NCI-H82 (cell line): ENCODE measurements at regions not wholly inside any gene's neighbourhood (a gene's known extent, or its start where the extent isn't known, plus 50 kb on each side); places are given as distances from the start of the nearest gene placed in this dataset.
"Not testable (repeated sequence)": the region's sequence is repeated elsewhere in the genome, so short reads cannot be mapped to it uniquely, and the experiment has no call there.

Experiments used
- DNase-seq: peaks from one replicate; lab custom pipeline; 2025; lab: John Stamatoyannopoulos, UW

DNA sequence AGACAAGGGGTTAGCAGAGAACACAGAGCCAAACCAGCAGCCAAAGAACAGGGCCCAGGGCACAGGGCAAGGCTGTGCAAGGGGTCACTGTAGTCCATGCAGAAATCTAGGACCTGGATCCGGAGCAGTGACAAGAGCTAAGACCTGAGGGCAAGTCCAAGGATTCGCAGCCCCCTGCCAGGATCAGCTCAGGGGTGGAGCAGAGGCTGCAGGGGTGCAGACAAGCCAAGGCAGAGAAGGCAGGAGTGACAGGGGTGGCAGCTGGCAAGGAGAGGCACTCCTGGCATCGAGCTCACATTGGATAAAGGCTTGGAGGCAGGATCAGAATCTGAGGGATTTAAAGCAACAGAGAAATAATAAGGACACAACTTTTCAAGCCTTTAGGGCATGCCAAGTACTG, 80.7 kb upstream of the NANOS1 start:
- peak; percentile 51 for DNase-seq

DNA sequence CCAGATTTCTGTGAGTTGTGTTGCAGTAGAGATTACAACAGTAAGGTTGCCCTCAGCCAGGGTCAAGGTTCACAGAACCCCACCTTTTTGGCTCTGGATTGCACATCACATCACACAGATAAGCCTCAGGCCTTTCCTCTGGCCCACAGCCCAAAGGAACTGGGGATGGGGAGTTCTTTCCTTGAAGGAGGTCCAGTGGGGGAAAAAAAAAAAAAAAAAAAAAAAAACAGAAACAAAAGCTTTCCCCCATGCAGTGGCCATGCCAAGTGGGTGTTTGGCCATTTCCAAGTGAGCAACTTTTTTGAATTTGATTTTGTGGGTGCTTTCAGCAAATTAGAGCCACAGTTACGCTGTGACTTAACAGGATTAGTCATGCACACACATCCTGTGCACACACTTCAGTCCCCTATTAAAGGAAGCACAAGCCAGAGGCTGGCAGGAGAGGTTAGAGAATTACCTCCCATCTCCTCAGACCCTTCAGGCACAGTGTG, 79.3 kb upstream of the NANOS1 start:
- DNase-seq: peak; percentile 51

DNA sequence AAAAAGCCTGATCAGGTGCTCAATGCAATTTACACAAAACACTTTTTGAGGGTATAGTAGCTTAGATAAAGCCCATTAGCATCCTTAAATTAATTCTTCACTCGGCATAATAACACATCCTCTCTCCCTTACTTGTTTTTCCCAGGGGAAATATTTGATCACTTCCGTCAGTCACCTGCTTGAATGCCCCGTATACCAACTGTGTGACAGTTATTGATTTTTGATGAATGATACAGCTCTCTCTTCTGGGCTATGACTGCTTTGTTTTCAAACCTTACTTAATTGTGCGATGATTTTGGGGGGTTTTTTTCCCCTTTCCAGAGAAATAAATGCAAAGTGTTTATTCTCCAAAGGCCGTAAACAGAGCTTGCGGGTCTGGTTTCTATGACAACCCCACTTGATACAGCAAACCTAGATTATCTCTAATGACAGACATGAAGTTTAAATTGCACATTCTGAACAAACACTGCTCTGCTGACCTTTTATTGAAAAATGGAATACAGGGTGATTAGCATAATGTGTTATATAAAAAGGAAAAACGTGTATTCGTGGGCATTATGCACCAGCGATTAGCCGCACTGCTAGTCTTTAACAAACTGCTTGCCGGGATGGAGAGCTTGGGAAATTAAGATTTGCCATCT, 78.4 kb upstream of the NANOS1 start:
- no peak for DNase-seq

DNA sequence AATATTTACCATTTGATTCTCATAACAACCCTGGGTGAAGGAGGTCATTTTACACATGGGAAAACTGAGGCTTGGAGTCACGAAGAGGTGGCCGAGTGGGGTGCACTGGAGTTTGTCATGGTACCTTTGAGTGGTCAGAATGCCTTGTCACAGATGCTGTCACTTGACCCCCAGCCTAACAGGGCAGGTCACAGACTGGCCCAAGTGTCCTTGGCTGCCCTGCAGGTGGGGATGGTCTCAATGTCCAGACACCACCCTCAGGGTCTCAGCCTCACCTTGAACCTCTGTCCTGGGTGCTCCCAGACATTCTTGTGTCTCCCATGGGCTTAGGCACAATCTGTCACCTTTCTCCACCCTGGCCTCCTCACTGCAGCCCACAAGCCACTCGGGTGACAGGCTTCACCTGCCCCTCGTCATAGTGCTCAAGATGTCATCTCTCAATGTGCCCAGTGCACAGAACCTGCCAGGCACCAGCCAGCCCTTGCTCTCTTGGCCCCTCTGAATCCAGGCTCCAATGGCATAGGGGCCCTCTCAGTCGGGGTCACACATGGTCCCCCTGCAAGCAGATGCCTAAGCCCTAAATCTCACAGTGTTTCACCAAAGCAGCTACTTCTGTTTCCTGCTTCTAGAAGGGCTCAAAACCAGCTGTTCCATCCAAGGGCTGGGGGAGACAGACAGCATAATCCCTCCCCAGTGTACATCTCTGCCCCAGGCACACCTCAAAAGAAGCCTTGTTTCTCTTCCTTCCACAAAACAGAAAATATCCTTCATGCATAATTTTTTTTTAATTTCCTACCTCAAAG, 76.8 kb upstream of the NANOS1 start:
- DNase-seq: peak; percentile 38

GRCh38 chr10:118953598-118954393, 75.7 kb upstream of the NANOS1 start:
- no peak for DNase-seq

DNA sequence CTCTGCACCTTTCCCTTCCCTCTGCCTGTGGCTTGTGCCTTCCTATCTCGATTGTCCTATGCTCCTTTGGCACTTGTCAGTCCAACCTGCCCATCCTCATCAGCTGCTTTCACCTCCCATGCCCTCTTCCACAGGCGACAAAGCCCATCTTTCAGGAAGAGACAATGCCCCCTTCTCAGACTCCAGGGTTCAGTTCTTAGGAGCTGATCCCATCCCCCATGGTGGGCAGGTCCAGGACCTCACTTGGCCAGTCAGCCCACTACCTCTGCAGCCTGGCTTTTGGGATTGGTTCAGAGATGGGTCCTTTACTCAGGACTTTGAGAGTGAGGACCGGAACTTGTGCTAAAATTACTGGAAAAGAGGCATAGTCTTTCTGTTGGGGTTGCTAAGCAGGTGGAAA, 74.0 kb upstream of the NANOS1 start:
- DNase-seq: no peak

- no peak for DNase-seq
These were observed 73.3 kb upstream of the NANOS1 start for GRCh38 chr10:118955951-118956801.

- DNase-seq: no peak
These were observed 72.6 kb upstream of the NANOS1 start for GRCh38 chr10:118956802-118957442.

- no peak for DNase-seq
These were observed 72.1 kb upstream of the NANOS1 start for GRCh38 chr10:118957443-118957825.

DNA sequence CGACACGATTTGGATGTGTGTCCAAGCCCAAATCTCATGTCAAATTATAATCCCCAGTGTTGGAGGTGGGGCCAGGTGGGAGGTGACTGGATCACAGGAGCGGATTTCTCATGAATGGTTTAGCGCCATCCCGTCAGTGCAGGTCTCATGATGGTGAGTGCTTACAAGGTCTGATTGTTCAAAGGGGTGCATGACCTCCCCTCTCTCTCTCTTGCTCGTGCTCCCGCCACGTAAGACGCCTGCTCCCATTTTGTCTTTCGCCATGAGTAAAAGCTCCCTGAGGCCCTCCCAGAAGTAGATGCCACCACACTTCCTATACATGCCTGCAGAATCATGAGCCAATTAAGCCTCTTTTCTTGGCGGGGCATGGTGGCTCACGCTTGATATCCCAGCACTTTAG, 71.5 kb upstream of the NANOS1 start:
- no peak for DNase-seq

- DNase-seq: no peak
These were observed 71.0 kb upstream of the NANOS1 start for GRCh38 chr10:118958559-118958958.

DNA sequence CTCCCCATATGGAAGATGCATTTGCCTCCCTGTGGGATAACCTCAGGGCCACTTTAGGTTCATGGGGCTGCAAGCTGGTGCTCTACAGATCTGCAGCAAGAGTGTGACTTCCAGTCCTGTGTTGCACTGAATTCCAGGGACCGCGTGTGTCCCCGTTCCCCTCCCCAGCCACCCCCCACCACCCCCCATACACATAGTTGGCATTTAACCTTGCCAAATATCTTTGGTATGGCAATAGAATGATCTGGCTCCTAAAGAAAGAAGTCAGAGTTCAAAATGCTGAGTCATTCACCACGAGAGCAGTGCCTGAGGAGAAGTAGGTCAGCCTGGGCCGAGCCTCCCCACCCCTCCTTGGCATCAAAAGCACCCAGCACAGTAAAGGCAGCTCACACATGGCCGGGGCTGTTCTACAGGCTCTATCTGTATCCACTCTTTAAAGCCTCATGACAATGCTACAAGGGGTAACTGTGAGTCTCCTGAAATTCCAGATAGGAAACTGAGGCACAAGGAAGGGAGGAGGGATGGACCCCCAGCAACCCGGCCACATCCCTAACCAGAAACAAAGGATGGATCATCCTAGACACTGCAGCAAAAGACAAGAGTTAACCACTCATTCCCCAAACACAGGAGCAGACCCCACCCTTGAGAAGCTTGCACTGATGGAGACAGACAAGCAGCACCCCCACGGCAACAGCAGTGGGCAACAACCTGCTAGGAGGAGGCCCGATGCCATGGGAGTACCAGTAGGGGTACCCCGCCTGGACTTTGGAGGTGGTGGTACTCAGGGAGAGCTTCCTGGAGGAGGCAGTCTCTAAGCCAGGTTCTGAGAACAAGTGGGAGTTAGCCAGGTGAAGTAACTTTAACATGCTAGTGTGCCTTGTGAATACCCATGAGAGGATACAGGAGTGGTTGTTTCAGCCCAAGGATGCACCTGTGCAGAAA, 70.3 kb upstream of the NANOS1 start:
- no peak for DNase-seq

DNA sequence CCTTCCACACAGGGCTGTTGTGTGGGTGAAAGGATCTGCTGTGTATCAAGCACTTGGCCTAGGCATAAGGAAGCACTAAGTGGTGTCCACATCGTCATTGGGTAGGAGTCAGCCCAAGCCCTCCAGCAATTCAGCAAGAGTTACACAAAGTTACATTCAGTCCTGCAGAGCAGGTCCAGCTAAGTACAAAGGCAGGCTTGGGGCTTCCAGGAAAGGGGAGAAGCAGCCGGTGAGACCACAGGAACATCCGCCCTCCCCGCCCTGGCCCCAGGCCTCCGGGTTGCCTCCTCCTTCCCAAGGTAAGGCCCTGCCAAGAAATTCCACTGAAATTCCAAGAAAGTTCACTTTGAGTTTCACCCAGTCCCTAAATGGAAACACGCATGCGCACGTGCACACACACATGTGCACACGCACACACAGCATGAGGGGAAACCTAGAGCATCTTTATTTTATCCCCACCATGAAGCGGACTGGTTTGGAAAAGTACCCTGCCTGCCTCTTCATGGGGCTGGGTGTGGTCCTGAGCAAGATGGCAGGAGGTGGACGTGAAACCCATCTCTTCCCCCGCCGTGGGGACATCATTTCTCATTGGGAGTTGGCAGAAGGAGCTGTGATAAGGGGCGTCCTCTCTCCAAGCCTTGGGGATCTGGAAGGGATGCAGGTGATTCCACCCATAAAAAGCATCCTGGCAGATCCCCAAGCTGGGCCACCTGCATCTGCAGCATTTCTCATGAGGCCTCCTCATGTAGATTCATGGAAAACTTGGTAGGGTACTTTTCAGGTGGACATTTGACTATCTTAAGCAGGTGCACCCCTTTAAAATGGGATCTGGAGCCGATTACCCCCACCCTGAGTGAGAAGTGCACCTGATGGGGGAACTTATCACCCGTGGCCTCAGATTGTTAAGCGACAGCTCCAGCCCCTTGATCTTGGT, 69.1 kb upstream of the NANOS1 start:
- DNase-seq: no peak

DNA sequence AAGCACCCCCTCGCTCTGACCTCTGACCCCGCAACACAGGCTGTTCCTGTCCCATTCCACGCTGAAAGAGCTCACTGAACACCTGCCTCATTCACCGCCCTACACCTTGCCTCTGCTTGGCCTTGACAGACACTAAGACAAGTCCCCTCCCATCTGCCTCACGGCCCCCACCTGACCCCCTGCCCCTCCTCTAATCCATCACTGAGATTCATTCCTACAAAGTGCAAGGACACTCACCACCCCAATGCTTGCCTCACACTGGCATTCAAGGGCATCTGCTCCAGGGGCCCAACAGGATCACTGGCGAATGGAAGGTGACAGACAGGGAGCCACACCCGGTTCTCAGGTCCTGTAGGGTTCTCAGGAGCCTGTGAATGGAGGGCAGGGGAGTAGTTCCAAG, 68.1 kb upstream of the NANOS1 start:
- DNase-seq: no peak

DNA sequence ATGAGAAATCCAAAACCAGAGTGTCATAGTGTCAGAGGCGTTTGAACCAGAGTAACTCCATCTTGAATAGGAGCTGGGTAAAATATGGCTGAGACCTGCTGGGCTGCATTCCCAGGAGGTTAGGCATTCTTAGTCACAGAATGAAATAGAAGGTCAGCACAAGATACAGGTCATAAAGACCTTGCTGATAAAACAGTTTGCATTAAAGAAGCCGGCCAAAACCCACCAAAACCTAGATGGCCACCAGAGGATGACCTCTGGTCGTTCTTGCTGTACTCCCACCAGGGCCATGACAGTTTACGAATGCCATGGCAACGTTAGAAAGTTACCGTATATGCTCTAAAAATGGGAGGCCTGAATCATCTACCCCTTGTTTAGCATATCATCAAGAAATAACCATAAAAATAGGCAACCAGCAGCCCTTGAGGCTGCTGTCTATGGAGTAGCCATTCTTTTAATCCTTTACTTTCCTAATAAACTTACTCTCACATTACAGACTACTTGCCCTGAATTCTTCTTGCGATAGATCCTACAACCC, 67.1 kb upstream of the NANOS1 start:
- DNase-seq: not testable (repeated sequence)

DNA sequence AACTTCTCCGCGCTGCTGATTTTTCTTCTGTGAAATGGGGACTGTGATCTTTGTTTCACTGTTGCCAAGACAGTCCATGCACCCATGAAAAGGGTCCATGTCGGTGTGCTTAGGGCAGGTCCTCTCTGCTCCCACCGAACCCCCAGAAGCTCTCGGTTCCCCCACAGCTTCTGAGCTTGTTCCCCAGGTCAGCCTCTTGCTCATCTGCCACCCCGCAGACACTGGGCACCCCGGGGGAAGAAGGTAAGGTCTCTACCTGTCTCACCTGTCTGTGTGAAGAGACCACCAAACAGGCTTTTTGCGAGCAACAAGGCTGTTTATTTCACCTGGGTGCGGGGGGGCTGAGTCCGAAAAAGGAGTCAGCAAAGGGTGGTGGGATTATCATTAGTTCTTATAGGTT, 66.2 kb upstream of the NANOS1 start:
- DNase-seq: no peak

GRCh38 chr10:118963933-118964332, 65.6 kb upstream of the NANOS1 start:
- DNase-seq: no peak

DNA sequence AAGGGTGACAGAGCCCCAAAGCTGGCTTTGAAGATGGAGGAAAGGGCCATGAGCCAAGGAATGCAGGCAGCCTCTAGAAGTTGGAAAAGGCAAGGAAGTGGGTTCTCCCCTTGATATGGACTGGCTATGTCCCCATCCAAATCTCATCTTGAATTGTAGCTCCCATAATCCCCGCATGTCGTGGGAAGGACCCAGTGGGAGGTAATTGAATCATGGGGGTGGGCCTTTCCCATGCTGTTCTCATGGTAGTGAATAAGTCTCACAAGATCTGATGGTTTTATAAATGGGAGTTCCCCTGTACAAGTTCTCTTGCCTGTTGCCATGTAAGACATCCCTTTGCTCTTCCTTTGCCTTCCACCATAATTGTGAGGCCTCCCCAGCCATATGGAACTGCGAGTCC, 65.0 kb upstream of the NANOS1 start:
- DNase-seq: not testable (repeated sequence)

DNA sequence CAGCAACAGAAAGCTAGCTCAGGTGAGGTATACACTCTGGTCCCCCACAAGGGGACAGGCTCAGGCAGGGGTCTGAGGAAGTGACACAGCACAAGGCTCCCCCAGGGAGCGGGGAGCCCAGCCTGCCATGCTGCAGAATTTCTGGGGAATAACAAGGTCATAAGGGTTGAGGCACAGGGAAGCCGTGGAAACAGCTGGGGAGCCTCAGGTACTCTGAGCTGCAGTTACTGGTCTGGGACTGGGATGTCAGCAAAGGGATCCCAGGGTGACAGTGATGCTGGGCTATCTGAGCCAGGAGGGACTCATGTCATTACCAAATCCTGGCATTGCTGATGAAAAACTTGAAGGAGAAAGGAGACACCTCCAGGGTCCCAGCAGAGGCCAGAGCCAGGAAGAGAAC, 64.4 kb upstream of the NANOS1 start:
- DNase-seq: no peak
